SK-N-MC (cell line): ENCODE measurements at regions not wholly inside any gene's neighbourhood (a gene's known extent, or its start where the extent isn't known, plus 50 kb on each side); places are given as distances from the start of the nearest gene placed in this dataset.

Source experiments
- EZH2 ChIP-seq: fragments of 200-600 bp; sonication (generic); IDR thresholded peaks from one replicate; pipeline ENCODE4 v1.6.1; 2017; ENCODE audit warnings: antibody characterized with exemption
- POLR2AphosphoS5 ChIP-seq: IDR thresholded peaks from 2 replicates; pipeline ENCODE4 v1.6.1; 2012; ENCODE audit warnings: mild to moderate bottlenecking, low read depth, low read length, borderline replicate concordance

DNA sequence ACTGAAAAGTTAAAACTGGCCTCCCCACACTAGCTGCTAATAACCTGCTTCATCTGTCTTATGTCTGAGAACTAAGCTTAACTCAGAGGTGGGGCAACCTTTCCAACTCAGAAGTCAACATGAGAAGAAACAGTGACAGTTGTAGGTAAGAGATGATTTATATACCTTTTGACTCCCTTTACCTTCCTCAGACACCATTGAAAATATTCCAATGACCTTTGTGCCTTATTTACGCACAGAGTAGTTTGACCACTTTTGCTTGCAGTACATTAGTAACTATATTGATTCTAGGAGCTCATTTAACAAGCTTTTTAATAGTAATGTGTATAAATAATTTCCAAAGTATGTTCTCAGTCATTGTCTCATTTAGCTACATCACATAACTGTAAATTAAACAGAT lies 77.6 kb downstream of the ALX1 start:
- TF ChIP-seq EZH2 (no peak), POLR2AphosphoS5 (no peak)
